HEK293 (cell line): ENCODE measurements at regions not wholly inside any gene's neighbourhood (a gene's known extent, or its start where the extent isn't known, plus 50 kb on each side); places are given as distances from the start of the nearest gene placed in this dataset.
A peak's percentile ranks its signal among the peaks of the same experiment; 100 is the strongest.

Experiments used
- CTCF ChIA-PET: fragments of 350-600 bp; formaldehyde crosslinking; extraction: SDS; loops from one replicate; lab custom pipeline; 2021; ENCODE audit warnings: antibody characterized with exemption; lab: Yijun Ruan, JAX
- POLR2A ChIA-PET: fragments of 300-600 bp; formaldehyde crosslinking; extraction: SDS; loops from one replicate; lab custom pipeline; 2020; ENCODE audit warnings: antibody characterized with exemption, inconsistent platforms; lab: Yijun Ruan, JAX
- H3K27ac ChIP-seq: fragments of 200-500 bp; sonication (Bioruptor generic); 2 replicates; pipeline ENCODE4 v1.5.1; 2014; ENCODE audit warnings: low read depth, low read length, control low read depth, inconsistent platforms; ENCODE audit errors: extremely low read depth
- H3K36me3 ChIP-seq, 2 experiments: fragments of 200-500 bp in 1 of 2; sonication (Bioruptor generic) in 1 of 2; 1 replicate in 1 of 2; 2 replicates in 1 of 2; pipeline ENCODE4 v1.5.1; 2014 to 2017; ENCODE audit warnings: inconsistent platforms in 2 of 2, low read length in 2 of 2; ENCODE audit not compliant: control insufficient read depth in 2 of 2, insufficient read depth in 1 of 2
- H3K4me1 ChIP-seq: fragments of 200-500 bp; sonication (Bioruptor generic); 2 replicates; pipeline ENCODE4 v1.5.1; 2014; ENCODE audit warnings: mild to moderate bottlenecking, low read length, inconsistent platforms; ENCODE audit not compliant: control insufficient read depth, insufficient read depth
- H3K4me3 ChIP-seq: 2 replicates; pipeline ENCODE4 v1.5.1; 2011; ENCODE audit warnings: low read depth, mild to moderate bottlenecking, control low read depth, low read length, moderate library complexity
- H3K9me3 ChIP-seq: fragments of 200-500 bp; sonication (Bioruptor generic); 2 replicates; pipeline ENCODE4 v1.5.1; 2014; ENCODE audit warnings: low read depth, low read length, inconsistent platforms; ENCODE audit not compliant: control insufficient read depth, insufficient read depth
- EGR2 ChIP-seq: fragments of 450-650 bp; formaldehyde crosslinking; IDR thresholded peaks from 2 replicates; pipeline ENCODE4 v1.5.1; 2016; ENCODE audit warnings: low read depth, missing biosample characterization, missing genetic modification characterization
- FEZF1 ChIP-seq: fragments of 450-650 bp; formaldehyde crosslinking; IDR thresholded peaks from 2 replicates; pipeline ENCODE4 v1.5.1; 2016; ENCODE audit warnings: missing biosample characterization, missing genetic modification characterization
- GLI2 ChIP-seq: fragments of 450-650 bp; formaldehyde crosslinking; IDR thresholded peaks from 2 replicates; pipeline ENCODE4; 2017; ENCODE audit warnings: missing biosample characterization, missing genetic modification characterization, low read depth, borderline replicate concordance
- HOXC10 ChIP-seq: sonication (generic); formaldehyde crosslinking; IDR thresholded peaks from 2 replicates; pipeline ENCODE4 v1.8.1; 2023; ENCODE audit warnings: mild to moderate bottlenecking, missing genetic modification reagents
- SETDB1 ChIP-seq: IDR thresholded peaks from one replicate; pipeline ENCODE4 v1.6.1; 2017; ENCODE audit warnings: mild to moderate bottlenecking, low read length, moderate library complexity, mixed read lengths; ENCODE audit not compliant: insufficient read length
- SP3 ChIP-seq: fragments of 450-650 bp; formaldehyde crosslinking; IDR thresholded peaks from 2 replicates; pipeline ENCODE4 v1.5.1; 2016; ENCODE audit warnings: missing biosample characterization, missing genetic modification characterization
- ZBTB8A ChIP-seq: fragments of 450-650 bp; formaldehyde crosslinking; IDR thresholded peaks from 2 replicates; pipeline ENCODE4 v1.5.1; 2016; ENCODE audit warnings: missing biosample characterization, missing genetic modification characterization
- ZFP37 ChIP-seq: fragments of 450-650 bp; formaldehyde crosslinking; IDR thresholded peaks from 2 replicates; pipeline ENCODE4 v1.5.1; 2016; ENCODE audit warnings: missing biosample characterization, missing genetic modification characterization
- ZFP41 ChIP-seq: fragments of 450-650 bp; formaldehyde crosslinking; IDR thresholded peaks from 2 replicates; pipeline ENCODE4 v1.5.1; 2016; ENCODE audit warnings: missing biosample characterization, missing genetic modification characterization, borderline replicate concordance
- ZNF132 ChIP-seq: fragments of 450-650 bp; formaldehyde crosslinking; IDR thresholded peaks from 2 replicates; pipeline ENCODE4 v1.5.1; 2017; ENCODE audit warnings: missing biosample characterization, missing genetic modification characterization, borderline replicate concordance
- ZNF146 ChIP-seq: fragments of 450-650 bp; formaldehyde crosslinking; IDR thresholded peaks from 2 replicates; pipeline ENCODE4 v1.5.1; 2016; ENCODE audit warnings: missing biosample characterization, missing genetic modification characterization
- ZNF174 ChIP-seq: fragments of 450-650 bp; formaldehyde crosslinking; IDR thresholded peaks from 2 replicates; pipeline ENCODE4 v1.5.0; 2017; ENCODE audit warnings: missing biosample characterization, mild to moderate bottlenecking, missing genetic modification characterization
- ZNF202 ChIP-seq: fragments of 450-650 bp; formaldehyde crosslinking; IDR thresholded peaks from 2 replicates; pipeline ENCODE4 v1.5.1; 2016; ENCODE audit warnings: missing biosample characterization, missing genetic modification characterization, borderline replicate concordance
- ZNF211 ChIP-seq: fragments of 450-650 bp; formaldehyde crosslinking; IDR thresholded peaks from 2 replicates; pipeline ENCODE4 v1.5.1; 2016; ENCODE audit warnings: low read depth, missing biosample characterization, missing genetic modification characterization
- ZNF274 ChIP-seq, 2 experiments: fragments of 200-500 bp in 1 of 2; fragments of 450-650 bp in 1 of 2; sonication (Bioruptor generic) in 1 of 2; formaldehyde crosslinking in 1 of 2; IDR thresholded peaks; 2 replicates each; pipeline versions ENCODE4 v1.5.1 to v1.6.1; 2014 to 2016; ENCODE audit warnings: borderline replicate concordance in 1 of 2, inconsistent platforms in 1 of 2, low read length in 1 of 2, missing biosample characterization in 1 of 2, missing genetic modification characterization in 1 of 2
- ZNF280C ChIP-seq: fragments of 450-650 bp; formaldehyde crosslinking; IDR thresholded peaks from 2 replicates; pipeline ENCODE4 v1.5.1; 2016; ENCODE audit warnings: missing biosample characterization, missing genetic modification characterization
- ZNF391 ChIP-seq: fragments of 450-650 bp; formaldehyde crosslinking; IDR thresholded peaks from 2 replicates; pipeline ENCODE4 v1.5.1; 2016; ENCODE audit warnings: low read depth, missing biosample characterization, missing genetic modification characterization, borderline replicate concordance
- ZNF404 ChIP-seq: fragments of 450-650 bp; formaldehyde crosslinking; IDR thresholded peaks from 2 replicates; pipeline ENCODE4 v1.5.1; 2017; ENCODE audit warnings: missing biosample characterization, missing genetic modification characterization
- ZNF580 ChIP-seq: fragments of 450-650 bp; formaldehyde crosslinking; IDR thresholded peaks from 2 replicates; pipeline ENCODE4 v1.5.1; 2016; ENCODE audit warnings: missing biosample characterization, missing genetic modification characterization
- ZNF76 ChIP-seq: fragments of 450-650 bp; formaldehyde crosslinking; IDR thresholded peaks from 2 replicates; pipeline ENCODE4; 2016; ENCODE audit warnings: low read depth, missing biosample characterization, missing genetic modification characterization, borderline replicate concordance
- ZNF843 ChIP-seq: fragments of 450-650 bp; formaldehyde crosslinking; IDR thresholded peaks from 2 replicates; pipeline ENCODE4 v1.5.1; 2016; ENCODE audit warnings: missing biosample characterization, missing genetic modification characterization
- ZSCAN18 ChIP-seq: fragments of 450-650 bp; formaldehyde crosslinking; IDR thresholded peaks from 2 replicates; pipeline ENCODE4 v1.5.1; 2016; ENCODE audit warnings: missing biosample characterization, missing genetic modification characterization

- Histone ChIP-seq H3K9me3 (no peaks in the 10 kb centered on the region; the same call in 1 of the 2 replicates), H3K36me3 (no peaks in the 10 kb centered on the region), H3K27ac (no peak overlapping the region), H3K4me3 (no peak overlapping the region), H3K4me1 (no peaks in the 10 kb centered on the region)
- TF ChIP-seq ZNF843 (tag by site-specific recombination), result no peak
- TF ChIP-seq ZNF174, result no peak
- TF ChIP-seq ZFP41 (tag by site-specific recombination), result no peak
- TF ChIP-seq ZNF580 (tag by site-specific recombination), result no peak
- TF ChIP-seq ZNF146 (tag by site-specific recombination), result no peak
- TF ChIP-seq HOXC10 (CRISPR knock-in tag), result no peak
- TF ChIP-seq ZNF76 (tag by site-specific recombination), result no peak
- no peak for TF ChIP-seq ZNF132 (tag by site-specific recombination)
- TF ChIP-seq ZSCAN18 (tag by site-specific recombination), result no peak
- TF ChIP-seq ZNF211 (tag by site-specific recombination), result no peak
- no peak for TF ChIP-seq SP3
- TF ChIP-seq ZFP37 (tag by site-specific recombination), result no peak
- no peak for TF ChIP-seq EGR2 (tag by site-specific recombination)
- TF ChIP-seq ZNF274 (IDR thresholded peaks at IDR 0.05; ENCODE audit: low read length), result no peak
- TF ChIP-seq ZNF274 (tag by site-specific recombination; IDR thresholded peaks at IDR 0.05; ENCODE audit: borderline replicate concordance), result no peak
- TF ChIP-seq ZBTB8A (tag by site-specific recombination), result no peak
- TF ChIP-seq ZNF280C (tag by site-specific recombination), result no peak
- no peak for TF ChIP-seq ZNF202
- no peak for TF ChIP-seq ZNF404 (tag by site-specific recombination)
- TF ChIP-seq GLI2 (tag by site-specific recombination), result no peak
- TF ChIP-seq FEZF1 (tag by site-specific recombination), result no peak
- CTCF ChIA-PET, result no interaction called here
- POLR2A ChIA-PET, result no interaction called here
These were observed 59.9 kb upstream of the SPEF2 start for GRCh38 chr5:35557748-35558147.

- Histone ChIP-seq H3K9me3 (no peaks in the 10 kb centered on the region; the same call in 1 of the 2 replicates), H3K27ac (no peak overlapping the region), H3K4me1 (no peaks in the 10 kb centered on the region), H3K4me3 (no peak overlapping the region), H3K36me3 (no peaks in the 10 kb centered on the region)
- TF ChIP-seq ZNF391 (tag by site-specific recombination), result no peak
- TF ChIP-seq SETDB1, result peak; percentile 75
- CTCF ChIA-PET, result no interaction called here
- POLR2A ChIA-PET, result no interaction called here
These were observed 60.5 kb upstream of the SPEF2 start for GRCh38 chr5:35557199-35557598.
